IPS-18a (cell line): ENCODE measurements at regions not wholly inside any gene's neighbourhood (a gene's known extent, or its start where the extent isn't known, plus 50 kb on each side); places are given as distances from the start of the nearest gene placed in this dataset.

Experiments used
- H3K27ac ChIP-seq: one replicate; pipeline ENCODE4 v1.5.1; 2013; ENCODE audit warnings: low read length
- H3K27me3 ChIP-seq: one replicate; pipeline ENCODE4 v1.6.1; 2013; ENCODE audit warnings: mild to moderate bottlenecking, low read length; ENCODE audit not compliant: control insufficient read depth, insufficient read depth
- H3K36me3 ChIP-seq: one replicate; pipeline ENCODE4 v1.6.1; 2013; ENCODE audit warnings: low read depth, low read length; ENCODE audit not compliant: control insufficient read depth
- H3K4me1 ChIP-seq: one replicate; pipeline ENCODE4 v1.6.1; 2013; ENCODE audit warnings: low read depth, low read length; ENCODE audit not compliant: control insufficient read depth
- H3K4me3 ChIP-seq: one replicate; pipeline ENCODE4 v1.5.1; 2013; ENCODE audit warnings: low read length
- H3K9ac ChIP-seq: one replicate; pipeline ENCODE4 v1.6.1; 2013; ENCODE audit warnings: mild to moderate bottlenecking, low read length, moderate library complexity
- H3K9me3 ChIP-seq: one replicate; pipeline ENCODE4 v1.6.1; 2013; ENCODE audit warnings: low read depth, low read length; ENCODE audit not compliant: control insufficient read depth

DNA sequence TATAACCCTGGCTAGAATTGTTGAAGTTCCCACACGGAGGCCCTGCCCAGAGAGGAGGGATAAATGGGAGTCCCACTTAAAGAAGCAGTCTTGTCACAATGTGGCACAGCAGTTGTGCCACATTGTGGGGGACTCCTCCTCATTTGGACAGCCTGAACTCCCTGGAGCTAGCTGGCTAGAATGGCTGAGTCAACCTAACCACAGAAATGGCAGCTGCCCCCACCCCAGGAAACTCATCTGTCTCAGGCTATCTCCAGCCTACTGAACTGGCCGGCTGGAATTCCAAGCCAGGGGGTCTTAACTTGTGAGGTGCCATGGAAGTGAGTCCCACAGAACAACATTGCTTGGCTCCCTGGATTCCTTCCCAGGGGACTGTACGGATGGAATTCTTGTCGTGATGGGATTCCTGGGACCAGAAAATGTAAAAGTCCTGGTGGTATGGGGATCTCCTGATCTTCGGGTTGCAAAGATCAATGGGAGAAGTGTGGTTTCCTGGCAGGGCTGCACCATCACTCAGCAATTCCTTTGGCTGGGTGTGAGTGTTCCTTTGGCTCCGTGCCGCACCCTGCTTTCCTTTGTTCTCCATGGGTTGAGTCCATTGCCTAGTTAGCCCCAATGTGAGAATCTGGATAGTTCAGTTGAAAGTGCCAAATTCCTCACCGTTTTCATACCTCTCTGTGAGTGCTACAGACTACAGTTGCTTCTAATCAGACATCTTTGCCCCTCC lies 791.2 kb upstream of the FAT3 start:
- H3K27ac ChIP-seq: no peak overlapping the region
- H3K27me3 ChIP-seq: no peaks in the 10 kb centered on the region
- no peaks in the 10 kb centered on the region for H3K36me3 ChIP-seq
- no peaks in the 10 kb centered on the region for H3K9me3 ChIP-seq
- H3K9ac ChIP-seq: no peak overlapping the region
- H3K4me3 ChIP-seq: no peak overlapping the region
- H3K4me1 ChIP-seq: no peaks in the 10 kb centered on the region

DNA sequence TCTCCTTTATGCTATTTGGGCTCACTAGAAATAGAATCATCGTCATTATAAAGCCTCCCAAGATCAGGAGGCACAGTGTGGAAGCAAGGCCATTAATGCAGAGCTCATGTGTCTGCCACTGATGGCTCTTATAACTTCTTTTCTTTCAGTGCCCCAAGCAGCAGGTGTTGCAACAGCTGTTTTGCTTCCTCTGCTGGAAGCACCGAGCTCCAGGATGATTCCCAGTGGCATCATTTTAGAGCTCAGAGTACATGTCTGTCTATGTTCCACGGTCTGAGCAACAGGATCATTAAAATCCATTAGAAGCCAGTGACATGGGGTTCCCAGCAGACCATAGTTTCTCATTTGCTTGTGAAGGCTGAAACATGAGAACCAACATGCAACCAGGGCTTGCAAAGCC lies 803.0 kb upstream of the FAT3 start:
- H3K27ac ChIP-seq: no peak overlapping the region
- no peaks in the 10 kb centered on the region for H3K4me1 ChIP-seq
- H3K36me3 ChIP-seq: no peaks in the 10 kb centered on the region
- H3K9ac ChIP-seq: no peak overlapping the region
- H3K27me3 ChIP-seq: no peaks in the 10 kb centered on the region
- H3K9me3 ChIP-seq: no peaks in the 10 kb centered on the region
- H3K4me3 ChIP-seq: no peak overlapping the region

DNA sequence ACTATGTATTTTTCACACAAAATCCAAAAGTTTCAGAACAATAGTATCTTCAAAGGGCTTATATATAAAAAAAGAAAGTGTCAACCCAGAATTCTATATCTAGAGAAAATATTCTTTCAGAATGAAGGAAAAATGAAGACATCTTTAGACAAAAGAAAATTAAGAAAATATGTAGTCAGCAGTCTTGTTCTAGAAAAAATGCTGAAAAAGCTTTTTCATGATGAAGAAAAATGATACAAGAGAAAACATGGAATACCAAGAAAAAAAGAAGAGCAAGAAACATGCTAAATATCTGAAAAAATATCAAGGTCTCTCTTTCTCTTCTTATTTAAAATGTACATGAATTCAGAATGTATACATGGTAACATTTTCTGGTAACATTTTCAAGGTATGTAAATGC lies 816.8 kb upstream of the FAT3 start:
- Histone ChIP-seq H3K27ac (no peak overlapping the region), H3K9ac (no peak overlapping the region), H3K4me1 (no peaks in the 10 kb centered on the region), H3K4me3 (no peak overlapping the region), H3K36me3 (no peaks in the 10 kb centered on the region), H3K27me3 (no peaks in the 10 kb centered on the region), H3K9me3 (no peaks in the 10 kb centered on the region)

DNA sequence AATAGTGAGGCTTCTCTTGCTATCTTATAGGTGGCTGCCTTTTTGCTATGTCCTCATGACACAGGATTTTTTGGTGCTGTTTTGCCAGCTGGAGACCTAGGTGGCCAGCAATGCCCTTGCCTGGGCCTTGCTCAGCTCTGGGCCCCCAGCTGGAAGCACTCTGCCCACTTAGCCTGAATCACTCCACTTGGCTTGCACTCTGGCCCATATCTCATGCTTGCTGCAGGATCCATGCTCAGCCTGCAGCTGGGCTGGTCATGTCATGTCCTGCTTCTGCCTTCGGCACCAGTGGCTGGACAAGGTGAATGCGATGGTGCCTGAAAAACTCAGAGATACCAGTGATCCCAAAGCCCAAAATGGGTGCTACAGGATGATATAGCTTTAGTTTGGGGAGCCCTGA lies 818.6 kb upstream of the FAT3 start:
- H3K36me3 ChIP-seq: no peaks in the 10 kb centered on the region
- no peaks in the 10 kb centered on the region for H3K27me3 ChIP-seq
- no peak overlapping the region for H3K9ac ChIP-seq
- H3K4me3 ChIP-seq: no peak overlapping the region
- H3K9me3 ChIP-seq: no peaks in the 10 kb centered on the region
- no peaks in the 10 kb centered on the region for H3K4me1 ChIP-seq
- no peak overlapping the region for H3K27ac ChIP-seq

DNA sequence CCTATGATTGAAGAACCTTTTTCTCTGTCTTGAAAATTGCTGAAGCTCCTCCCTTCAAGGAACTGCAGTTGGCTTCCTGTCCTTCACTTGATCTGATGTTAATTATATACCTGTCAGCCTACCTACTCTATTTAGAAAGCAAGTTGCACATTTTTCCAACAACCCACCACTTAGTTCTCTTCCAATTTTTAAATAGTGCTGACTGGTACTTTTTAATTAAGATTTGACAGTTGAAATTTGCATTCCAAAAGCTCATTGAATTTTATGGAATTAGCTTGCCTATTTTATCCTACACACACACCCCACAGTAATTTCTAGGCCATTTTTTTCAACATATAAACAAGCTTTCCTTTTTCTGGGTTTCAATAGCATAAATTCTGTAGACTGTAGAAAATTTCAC lies 820.3 kb upstream of the FAT3 start:
- no peaks in the 10 kb centered on the region for H3K4me1 ChIP-seq
- H3K27me3 ChIP-seq: no peaks in the 10 kb centered on the region
- H3K36me3 ChIP-seq: no peaks in the 10 kb centered on the region
- H3K9me3 ChIP-seq: no peaks in the 10 kb centered on the region
- no peak overlapping the region for H3K9ac ChIP-seq
- no peak overlapping the region for H3K27ac ChIP-seq
- H3K4me3 ChIP-seq: no peak overlapping the region

DNA sequence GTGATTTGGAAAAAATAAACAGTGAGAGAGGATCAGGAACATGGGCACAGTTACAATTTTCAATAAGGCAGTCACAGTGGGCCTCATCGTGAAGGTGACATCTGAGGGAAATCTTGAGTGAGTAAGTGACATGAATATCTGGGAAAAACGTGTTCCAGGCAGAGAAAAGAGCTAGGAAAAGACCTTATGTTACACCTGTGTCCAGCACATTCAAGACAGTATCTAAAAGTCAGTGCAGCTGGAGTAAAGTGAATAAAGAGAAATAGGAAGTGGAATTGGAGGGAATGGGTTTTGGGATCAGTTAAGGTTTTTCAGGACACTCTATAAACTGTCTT lies 827.5 kb upstream of the FAT3 start:
- H3K9ac ChIP-seq: no peak overlapping the region
- H3K27me3 ChIP-seq: no peaks in the 10 kb centered on the region
- no peaks in the 10 kb centered on the region for H3K9me3 ChIP-seq
- no peak overlapping the region for H3K27ac ChIP-seq
- H3K36me3 ChIP-seq: no peaks in the 10 kb centered on the region
- no peaks in the 10 kb centered on the region for H3K4me1 ChIP-seq
- no peak overlapping the region for H3K4me3 ChIP-seq

DNA sequence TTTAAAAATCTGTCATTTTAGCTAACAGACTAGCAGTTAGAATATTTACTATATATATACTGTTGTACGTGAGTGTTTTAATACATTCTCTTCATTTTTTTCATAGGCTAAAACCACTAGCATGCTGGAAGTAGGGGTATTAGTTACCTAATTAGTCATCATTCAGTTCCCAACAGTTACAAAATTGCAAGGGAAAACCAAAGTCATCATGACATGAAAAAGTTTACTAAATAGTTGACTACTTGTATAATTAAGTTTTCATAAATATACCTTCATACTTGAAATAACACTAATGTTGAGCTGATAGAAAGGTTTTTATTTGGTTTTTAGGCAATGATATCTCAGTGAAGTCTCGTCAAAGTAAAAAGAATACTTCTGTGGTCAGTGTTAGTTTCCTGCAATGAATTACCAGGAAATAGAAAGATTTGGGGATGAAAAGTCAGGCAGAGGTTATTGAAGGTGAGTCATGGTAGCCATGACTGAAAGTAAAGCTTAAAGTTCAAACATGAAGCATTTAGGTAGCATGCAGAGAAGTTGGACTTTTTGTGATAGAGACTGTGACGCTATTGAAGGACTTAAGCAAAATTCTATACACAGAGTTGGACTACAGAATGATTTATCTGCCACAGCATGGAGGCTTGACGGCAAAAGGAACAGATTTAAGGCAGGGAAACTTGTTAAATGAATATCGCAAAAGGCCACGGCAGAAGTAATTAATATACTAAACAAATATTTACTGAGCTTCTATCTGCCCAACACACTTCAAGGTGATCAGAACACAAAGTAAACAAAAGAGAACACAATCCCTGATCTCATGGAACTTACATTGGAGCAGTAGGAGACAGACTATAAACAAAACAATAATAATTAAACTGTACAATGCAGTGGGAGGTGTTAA lies 828.1 kb upstream of the FAT3 start:
- Histone ChIP-seq H3K9me3 (no peaks in the 10 kb centered on the region), H3K27ac (no peak overlapping the region), H3K36me3 (no peaks in the 10 kb centered on the region), H3K4me3 (no peak overlapping the region), H3K9ac (no peak overlapping the region), H3K27me3 (no peaks in the 10 kb centered on the region), H3K4me1 (no peaks in the 10 kb centered on the region)

DNA sequence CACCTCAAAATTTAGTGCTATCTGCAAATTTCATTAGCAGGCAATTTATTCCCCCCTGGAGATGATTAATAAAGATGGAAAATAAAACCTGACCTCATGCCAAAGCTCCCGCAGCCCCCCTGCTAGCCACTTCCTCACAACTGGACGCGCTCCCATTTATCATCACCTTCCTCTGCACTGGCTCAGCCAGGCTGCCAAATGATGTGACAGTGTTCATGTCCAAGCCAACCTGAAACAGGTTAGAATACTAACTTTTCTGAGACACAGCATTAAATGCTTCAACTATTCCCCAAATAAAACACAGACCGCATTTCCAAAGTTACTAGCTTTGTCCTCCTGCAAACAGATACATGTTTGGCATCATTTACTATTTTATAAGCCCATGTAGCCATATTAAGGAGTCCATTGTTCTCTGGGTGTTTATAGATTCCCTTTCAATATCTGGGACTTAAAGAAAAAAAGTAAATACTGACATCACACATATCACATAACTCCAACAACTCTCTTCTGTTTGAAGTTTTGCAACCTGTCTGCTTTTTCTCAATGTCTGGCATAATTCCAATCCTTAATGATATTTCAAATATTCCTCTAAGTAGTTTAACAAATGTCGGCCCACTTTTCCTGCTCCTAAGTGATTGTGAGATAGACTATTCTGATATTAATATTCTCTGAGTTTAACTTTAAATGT lies 829.7 kb upstream of the FAT3 start:
- no peaks in the 10 kb centered on the region for H3K4me1 ChIP-seq
- no peaks in the 10 kb centered on the region for H3K36me3 ChIP-seq
- no peak overlapping the region for H3K27ac ChIP-seq
- H3K9ac ChIP-seq: no peak overlapping the region
- H3K4me3 ChIP-seq: no peak overlapping the region
- no peaks in the 10 kb centered on the region for H3K27me3 ChIP-seq
- no peaks in the 10 kb centered on the region for H3K9me3 ChIP-seq

DNA sequence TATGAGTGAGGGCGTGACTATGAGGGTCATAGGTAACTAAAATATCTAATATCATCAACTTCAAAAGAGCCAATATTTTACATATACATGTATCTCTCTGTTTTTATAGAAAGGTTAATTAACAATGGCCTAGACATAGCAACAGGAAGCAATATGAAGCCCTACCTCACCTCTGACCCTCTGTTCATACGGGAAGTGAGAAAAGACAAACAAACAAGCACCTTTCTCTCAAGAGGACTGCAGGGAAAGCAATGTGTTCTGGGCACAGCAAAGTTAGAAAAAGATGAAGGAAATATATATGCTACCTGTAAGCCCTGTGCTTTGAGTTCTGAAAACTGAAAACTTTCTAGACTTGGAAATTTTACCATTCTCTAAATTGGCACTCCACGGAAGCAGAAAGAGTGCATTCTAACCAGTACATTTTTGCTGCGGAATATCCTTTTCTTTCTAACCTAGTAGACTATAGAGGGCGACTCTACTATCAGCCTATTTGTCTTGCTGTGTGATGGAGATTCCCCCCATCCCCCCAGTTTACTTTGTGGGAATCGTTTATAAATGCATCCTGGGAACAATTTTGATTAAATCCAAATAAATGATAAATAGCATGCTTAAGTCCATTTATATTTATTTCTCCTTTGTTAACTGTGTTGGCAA lies 830.4 kb upstream of the FAT3 start:
- H3K4me3 ChIP-seq: no peak overlapping the region
- H3K9me3 ChIP-seq: no peaks in the 10 kb centered on the region
- no peaks in the 10 kb centered on the region for H3K27me3 ChIP-seq
- no peak overlapping the region for H3K27ac ChIP-seq
- no peaks in the 10 kb centered on the region for H3K4me1 ChIP-seq
- no peaks in the 10 kb centered on the region for H3K36me3 ChIP-seq
- no peak overlapping the region for H3K9ac ChIP-seq

DNA sequence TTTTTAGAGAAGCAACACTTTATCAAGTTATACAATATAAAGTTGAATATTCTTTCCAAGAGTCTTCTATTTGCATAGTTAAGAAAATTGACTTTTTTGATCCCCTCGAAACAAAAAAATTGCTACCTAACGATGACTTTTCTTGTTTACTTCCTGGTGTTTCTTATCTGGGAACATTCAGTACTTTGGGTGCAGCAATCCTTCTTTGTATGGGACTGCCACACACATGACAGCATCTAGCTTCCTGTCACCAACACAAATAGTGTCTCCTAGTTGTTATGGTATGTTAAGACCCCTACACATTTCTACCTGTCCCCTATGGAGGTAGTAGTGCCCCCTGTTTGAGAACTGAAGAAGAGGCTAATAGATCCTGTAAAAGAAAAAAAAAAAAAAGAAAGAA lies 841.7 kb upstream of the FAT3 start:
- H3K27ac ChIP-seq: no peak overlapping the region

DNA sequence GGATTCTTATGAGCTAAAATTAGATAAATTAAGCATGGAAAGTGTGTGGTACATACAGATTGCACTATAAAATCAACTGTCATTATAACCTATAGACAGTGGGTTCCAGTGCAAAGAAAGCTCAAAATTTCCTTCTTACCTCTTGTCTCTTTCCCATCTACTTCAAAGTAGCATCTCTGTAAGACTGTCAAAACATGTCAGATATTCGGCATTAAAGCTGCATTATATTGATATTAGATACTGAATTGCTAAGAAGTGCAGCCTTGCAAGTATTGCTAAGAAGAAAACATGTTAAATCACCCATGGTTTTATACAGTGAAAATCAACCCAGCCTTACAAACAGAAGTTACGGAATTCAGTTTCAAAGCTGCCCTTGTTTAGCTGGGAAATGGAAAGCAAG lies 849.8 kb upstream of the FAT3 start:
- Histone ChIP-seq H3K4me3 (no peak overlapping the region), H3K27ac (no peak overlapping the region), H3K4me1 (no peaks in the 10 kb centered on the region), H3K9me3 (no peaks in the 10 kb centered on the region), H3K36me3 (no peaks in the 10 kb centered on the region), H3K27me3 (no peaks in the 10 kb centered on the region), H3K9ac (no peak overlapping the region)

More for the DNA sequence above, 841.7 kb upstream of the FAT3 start:
- no peaks in the 10 kb centered on the region for H3K9me3 ChIP-seq
- peaks cover 4% of the 10 kb centered on the region for H3K4me1 ChIP-seq
- H3K27me3 ChIP-seq: no peaks in the 10 kb centered on the region
- H3K36me3 ChIP-seq: no peaks in the 10 kb centered on the region
- no peak overlapping the region for H3K9ac ChIP-seq
- no peak overlapping the region for H3K4me3 ChIP-seq
